ENCODE measurements at regions not wholly inside any gene's neighbourhood (a gene's known extent, or its start where the extent isn't known, plus 50 kb on each side); places are given as distances from the start of the nearest gene placed in this dataset.

GRCh38 chr3:118791246-118791645 lies 243.4 kb downstream of the IGSF11 start:
- H3K23ac ChIP-seq (ENCODE audit: low read depth, low read length, poor library complexity), result no peak overlapping the region
- no peak overlapping the region for H3K4me2 ChIP-seq (ENCODE audit: insufficient read depth, low read length, poor library complexity, severe bottlenecking)
- no peaks in the 10 kb centered on the region for H3K27me3 ChIP-seq (ENCODE audit: control insufficient read depth in 3 of 3, insufficient read depth in 3 of 3, low read depth in 1 of 3, low read length in 3 of 3)
- no CpG with 5 or more reads among the region's 5 CpGs for WGBS, 2 donors (ENCODE audit: extremely low coverage in 2 of 2, insufficient read length in 2 of 2, insufficient replicate concordance in 1 of 2)
- H3K14ac ChIP-seq (ENCODE audit: low read length), result no peak overlapping the region
- no peak overlapping the region for H2AK5ac ChIP-seq (ENCODE audit: low read depth, low read length)
- no peak overlapping the region for H3K4ac ChIP-seq (ENCODE audit: low read length)
- no peak overlapping the region for H2BK12ac ChIP-seq (ENCODE audit: low read length)
- no peak overlapping the region for H2BK15ac ChIP-seq (ENCODE audit: low read length)
- no peaks in the 10 kb centered on the region for H3K9me3 ChIP-seq (replicated peaks in 1 of 2; ENCODE audit: control insufficient read depth in 2 of 2, insufficient read depth in 1 of 2, low read depth in 1 of 2, low read length in 2 of 2)
- H3K9ac ChIP-seq (ENCODE audit: low read depth, low read length, poor library complexity), result no peak overlapping the region
- no peaks in the 10 kb centered on the region for H3K79me1 ChIP-seq (ENCODE audit: low read depth, low read length)
- no peaks in the 10 kb centered on the region for H3K36me3 ChIP-seq (replicated peaks in 1 of 2; ENCODE audit: control insufficient read depth in 2 of 2, insufficient read depth in 2 of 2, low read length in 2 of 2)
- no peak overlapping the region for H3K27ac ChIP-seq (replicated peaks; ENCODE audit: low read length)
- H4K8ac ChIP-seq (ENCODE audit: low read depth, low read length), result no peak overlapping the region
- no peak overlapping the region for H2BK5ac ChIP-seq (ENCODE audit: low read length)
- DNase-seq (ENCODE audit: low spot score), result no peak
- no peak overlapping the region for H2AFZ ChIP-seq (ENCODE audit: low read length)
- H3K4me3 ChIP-seq (ENCODE audit: low read length in 2 of 2), result no peak overlapping the region
- H2BK120ac ChIP-seq (ENCODE audit: low read depth, low read length), result no peak overlapping the region
- H3K18ac ChIP-seq (ENCODE audit: low read length), result no peak overlapping the region
- H4K91ac ChIP-seq (ENCODE audit: low read depth, low read length, poor library complexity), result no peak overlapping the region
- no peaks in the 10 kb centered on the region for H3K4me1 ChIP-seq (ENCODE audit: control insufficient read depth in 2 of 2, insufficient read depth in 1 of 2, low read depth in 1 of 2, low read length in 2 of 2)

- H3K79me1 ChIP-seq (ENCODE audit: low read depth, low read length), result no peaks in the 10 kb centered on the region
- H3K4ac ChIP-seq (ENCODE audit: low read length), result no peak overlapping the region
- no peak overlapping the region for H4K8ac ChIP-seq (ENCODE audit: low read depth, low read length)
- H3K14ac ChIP-seq (ENCODE audit: low read length), result no peak overlapping the region
- H3K9ac ChIP-seq (ENCODE audit: low read depth, low read length, poor library complexity), result no peak overlapping the region
- H2BK12ac ChIP-seq (ENCODE audit: low read length), result no peak overlapping the region
- H3K23ac ChIP-seq (ENCODE audit: low read depth, low read length, poor library complexity), result no peak overlapping the region
- H2BK15ac ChIP-seq (ENCODE audit: low read length), result no peak overlapping the region
- no peaks in the 10 kb centered on the region for H3K9me3 ChIP-seq (replicated peaks in 1 of 2; ENCODE audit: control insufficient read depth in 2 of 2, insufficient read depth in 1 of 2, low read depth in 1 of 2, low read length in 2 of 2)
- no peak overlapping the region for H3K18ac ChIP-seq (ENCODE audit: low read length)
- no peak overlapping the region for H2BK5ac ChIP-seq (ENCODE audit: low read length)
- H3K36me3 ChIP-seq (replicated peaks in 1 of 2; ENCODE audit: control insufficient read depth in 2 of 2, insufficient read depth in 2 of 2, low read length in 2 of 2), result no peaks in the 10 kb centered on the region
- H3K27me3 ChIP-seq (ENCODE audit: control insufficient read depth in 3 of 3, insufficient read depth in 3 of 3, low read depth in 1 of 3, low read length in 3 of 3), result no peaks in the 10 kb centered on the region
- no CpG with 5 or more reads among the region's 4 CpGs for WGBS, 2 donors (ENCODE audit: extremely low coverage in 2 of 2, insufficient read length in 2 of 2, insufficient replicate concordance in 1 of 2)
- no peak overlapping the region for H4K91ac ChIP-seq (ENCODE audit: low read depth, low read length, poor library complexity)
- H3K27ac ChIP-seq (replicated peaks; ENCODE audit: low read length), result no peak overlapping the region
- DNase-seq (ENCODE audit: low spot score), result no peak
- H3K4me3 ChIP-seq (ENCODE audit: low read length in 2 of 2), result no peak overlapping the region
- no peak overlapping the region for H2AFZ ChIP-seq (ENCODE audit: low read length)
- H3K4me2 ChIP-seq (ENCODE audit: insufficient read depth, low read length, poor library complexity, severe bottlenecking), result no peak overlapping the region
- H3K4me1 ChIP-seq (ENCODE audit: control insufficient read depth in 2 of 2, insufficient read depth in 1 of 2, low read depth in 1 of 2, low read length in 2 of 2), result no peaks in the 10 kb centered on the region
- H2AK5ac ChIP-seq (ENCODE audit: low read depth, low read length), result no peak overlapping the region
- H2BK120ac ChIP-seq (ENCODE audit: low read depth, low read length), result no peak overlapping the region
These were observed 242.5 kb downstream of the IGSF11 start for GRCh38 chr3:118792191-118792590.

- H2BK12ac ChIP-seq (ENCODE audit: low read length), result no peak overlapping the region
These were observed 241.5 kb downstream of the IGSF11 start for GRCh38 chr3:118793176-118793575.

GRCh38 chr3:118799303-118799702 lies 235.3 kb downstream of the IGSF11 start:
- DNase-seq (ENCODE audit: low spot score), result no peak
- WGBS, 2 donors (ENCODE audit: extremely low coverage in 2 of 2, insufficient read length in 2 of 2, insufficient replicate concordance in 1 of 2), result no CpG with 5 or more reads among the region's 3 CpGs

More at GRCh38 chr3:118793176-118793575, 241.5 kb downstream of the IGSF11 start:
- H3K9ac ChIP-seq (ENCODE audit: low read depth, low read length, poor library complexity), result no peak overlapping the region
- no peak overlapping the region for H2BK120ac ChIP-seq (ENCODE audit: low read depth, low read length)
- no peak for DNase-seq (ENCODE audit: low spot score)
- no peaks in the 10 kb centered on the region for H3K27me3 ChIP-seq (ENCODE audit: control insufficient read depth in 3 of 3, insufficient read depth in 3 of 3, low read depth in 1 of 3, low read length in 3 of 3)
- no peak overlapping the region for H3K4ac ChIP-seq (ENCODE audit: low read length)
- no peak overlapping the region for H2BK15ac ChIP-seq (ENCODE audit: low read length)
- no peaks in the 10 kb centered on the region for H3K4me1 ChIP-seq (ENCODE audit: control insufficient read depth in 2 of 2, insufficient read depth in 1 of 2, low read depth in 1 of 2, low read length in 2 of 2)
- no peak overlapping the region for H3K4me3 ChIP-seq (ENCODE audit: low read length in 2 of 2)
- H2AFZ ChIP-seq (ENCODE audit: low read length), result no peak overlapping the region
- H4K8ac ChIP-seq (ENCODE audit: low read depth, low read length), result no peak overlapping the region
- H3K18ac ChIP-seq (ENCODE audit: low read length), result no peak overlapping the region
- H3K9me3 ChIP-seq (replicated peaks in 1 of 2; ENCODE audit: control insufficient read depth in 2 of 2, insufficient read depth in 1 of 2, low read depth in 1 of 2, low read length in 2 of 2), result no peaks in the 10 kb centered on the region
- H4K91ac ChIP-seq (ENCODE audit: low read depth, low read length, poor library complexity), result no peak overlapping the region
- H3K23ac ChIP-seq (ENCODE audit: low read depth, low read length, poor library complexity), result no peak overlapping the region
- H3K27ac ChIP-seq (replicated peaks; ENCODE audit: low read length), result no peak overlapping the region
- no peaks in the 10 kb centered on the region for H3K36me3 ChIP-seq (replicated peaks in 1 of 2; ENCODE audit: control insufficient read depth in 2 of 2, insufficient read depth in 2 of 2, low read length in 2 of 2)
- no peaks in the 10 kb centered on the region for H3K79me1 ChIP-seq (ENCODE audit: low read depth, low read length)
- no peak overlapping the region for H3K4me2 ChIP-seq (ENCODE audit: insufficient read depth, low read length, poor library complexity, severe bottlenecking)
- no peak overlapping the region for H2BK5ac ChIP-seq (ENCODE audit: low read length)
- H2AK5ac ChIP-seq (ENCODE audit: low read depth, low read length), result no peak overlapping the region
- no peak overlapping the region for H3K14ac ChIP-seq (ENCODE audit: low read length)

More at GRCh38 chr3:118799303-118799702, 235.3 kb downstream of the IGSF11 start:
- no peaks in the 10 kb centered on the region for H3K79me1 ChIP-seq (ENCODE audit: low read depth, low read length)
- H2AK5ac ChIP-seq (ENCODE audit: low read depth, low read length), result no peak overlapping the region
- no peaks in the 10 kb centered on the region for H3K27me3 ChIP-seq (ENCODE audit: control insufficient read depth in 3 of 3, insufficient read depth in 3 of 3, low read depth in 1 of 3, low read length in 3 of 3)
- H4K8ac ChIP-seq (ENCODE audit: low read depth, low read length), result no peak overlapping the region
- no peak overlapping the region for H4K91ac ChIP-seq (ENCODE audit: low read depth, low read length, poor library complexity)
- no peak overlapping the region for H2BK12ac ChIP-seq (ENCODE audit: low read length)
- H3K4me1 ChIP-seq (ENCODE audit: control insufficient read depth in 2 of 2, insufficient read depth in 1 of 2, low read depth in 1 of 2, low read length in 2 of 2), result no peaks in the 10 kb centered on the region
- no peak overlapping the region for H3K4ac ChIP-seq (ENCODE audit: low read length)
- H3K14ac ChIP-seq (ENCODE audit: low read length), result no peak overlapping the region
- no peak overlapping the region for H3K27ac ChIP-seq (replicated peaks; ENCODE audit: low read length)
- no peak overlapping the region for H3K9ac ChIP-seq (ENCODE audit: low read depth, low read length, poor library complexity)
- H3K9me3 ChIP-seq (replicated peaks in 1 of 2; ENCODE audit: control insufficient read depth in 2 of 2, insufficient read depth in 1 of 2, low read depth in 1 of 2, low read length in 2 of 2), result no peaks in the 10 kb centered on the region
- no peak overlapping the region for H2BK15ac ChIP-seq (ENCODE audit: low read length)
- no peak overlapping the region for H3K4me3 ChIP-seq (ENCODE audit: low read length in 2 of 2)
- H3K36me3 ChIP-seq (replicated peaks in 1 of 2; ENCODE audit: control insufficient read depth in 2 of 2, insufficient read depth in 2 of 2, low read length in 2 of 2), result no peaks in the 10 kb centered on the region
- H2BK120ac ChIP-seq (ENCODE audit: low read depth, low read length), result no peak overlapping the region
- H3K23ac ChIP-seq (ENCODE audit: low read depth, low read length, poor library complexity), result no peak overlapping the region
- H3K4me2 ChIP-seq (ENCODE audit: insufficient read depth, low read length, poor library complexity, severe bottlenecking), result no peak overlapping the region
- no peak overlapping the region for H2AFZ ChIP-seq (ENCODE audit: low read length)
- no peak overlapping the region for H3K18ac ChIP-seq (ENCODE audit: low read length)
- H2BK5ac ChIP-seq (ENCODE audit: low read length), result no peak overlapping the region

Measured in neuronal stem cell (in vitro differentiated cells).